DMS53 treated with DMSO at 0.1 percent for 48 hours (cell line): ENCODE measurements at regions not wholly inside any gene's neighbourhood (a gene's known extent, or its start where the extent isn't known, plus 50 kb on each side); places are given as distances from the start of the nearest gene placed in this dataset.
A peak's percentile ranks its signal among the peaks of the same experiment; 100 is the strongest.
"Not testable (repeated sequence)": the region's sequence is repeated elsewhere in the genome, so short reads cannot be mapped to it uniquely, and the experiment has no call there.

ENCODE experiments used
- DNase-seq: peaks from one replicate; lab custom pipeline; 2025; ENCODE audit not compliant: unreplicated experiment; lab: John Stamatoyannopoulos, UW

GRCh38 chr6:150495126-150495525 lies 104.6 kb upstream of the PLEKHG1 start:
- no peak for DNase-seq

- DNase-seq = no peak
Observed at GRCh38 chr6:150496629-150497028, 103.1 kb upstream of the PLEKHG1 start.

GRCh38 chr6:150499882-150500312 lies 99.8 kb upstream of the PLEKHG1 start:
- no peak for DNase-seq

GRCh38 chr6:150500568-150500967 lies 99.1 kb upstream of the PLEKHG1 start:
- DNase-seq = not testable (repeated sequence)

- DNase-seq = no peak
Observed at GRCh38 chr6:150503041-150503440, 96.6 kb upstream of the PLEKHG1 start.

- DNase-seq = no peak
Observed at GRCh38 chr6:150503586-150504339, 95.9 kb upstream of the PLEKHG1 start.

GRCh38 chr6:150507361-150507760 lies 92.3 kb upstream of the PLEKHG1 start:
- not testable (repeated sequence) for DNase-seq

GRCh38 chr6:150510576-150510975 lies 89.1 kb upstream of the PLEKHG1 start:
- no peak for DNase-seq

- DNase-seq = no peak
Observed at GRCh38 chr6:150511313-150511712, 88.4 kb upstream of the PLEKHG1 start.

GRCh38 chr6:150514806-150515380 lies 84.8 kb upstream of the PLEKHG1 start:
- DNase-seq = peak; percentile 22

GRCh38 chr6:150516199-150516598 lies 83.5 kb upstream of the PLEKHG1 start:
- no peak for DNase-seq

- DNase-seq = no peak
Observed at GRCh38 chr6:150517175-150517574, 82.5 kb upstream of the PLEKHG1 start.

GRCh38 chr6:150521482-150521881 lies 78.2 kb upstream of the PLEKHG1 start:
- no peak for DNase-seq

GRCh38 chr6:150523216-150523615 lies 76.5 kb upstream of the PLEKHG1 start:
- not testable (repeated sequence) for DNase-seq

GRCh38 chr6:150525300-150525699 lies 74.4 kb upstream of the PLEKHG1 start:
- no peak for DNase-seq

GRCh38 chr6:150527100-150527499 lies 72.6 kb upstream of the PLEKHG1 start:
- DNase-seq = no peak

GRCh38 chr6:150528648-150529285 lies 70.9 kb upstream of the PLEKHG1 start:
- no peak for DNase-seq

- DNase-seq = no peak
Observed at GRCh38 chr6:150529646-150530045, 70.0 kb upstream of the PLEKHG1 start.

- no peak for DNase-seq
Observed at GRCh38 chr6:150531957-150532356, 67.7 kb upstream of the PLEKHG1 start.

- no peak for DNase-seq
Observed at GRCh38 chr6:150534553-150534952, 65.1 kb upstream of the PLEKHG1 start.

GRCh38 chr6:150535151-150535804 lies 64.4 kb upstream of the PLEKHG1 start:
- DNase-seq = peak; percentile 38

- no peak for DNase-seq
Observed at GRCh38 chr6:150535818-150536220, 63.9 kb upstream of the PLEKHG1 start.
